Upper lobe of left lung (tissue), 6 donors: ENCODE measurements at regions not wholly inside any gene's neighbourhood (a gene's known extent, or its start where the extent isn't known, plus 50 kb on each side); places are given as distances from the start of the nearest gene placed in this dataset.

Source experiments
- ATAC-seq, 2 donors: fragments of 200-7000 bp; cut with Tn5 transposase; one replicate each; pipeline ENCODE4 v1.9.1; 2022; ENCODE audit warnings: mild to moderate bottlenecking in 2 of 2, moderate library complexity in 2 of 2; ENCODE audit not compliant: low FRiP score in 2 of 2
- DNase-seq, 2 donors: peaks; one replicate each; pipeline ENCODE4 v3.0.0-alpha.2; 2019 to 2020
- H3K27ac ChIP-seq, 4 donors: fragments of 200-600 bp; sonication (generic); one replicate each; pipeline ENCODE4 v1.5.1; 2016 to 2019
- H3K27me3 ChIP-seq, 4 donors: fragments of 200-600 bp; sonication (generic); one replicate each; pipeline ENCODE4 v1.5.1; 2017 to 2019
- H3K36me3 ChIP-seq, 4 donors: fragments of 200-600 bp; sonication (generic); one replicate each; pipeline ENCODE4 v1.5.1; 2016 to 2019
- H3K4me1 ChIP-seq, 4 donors: fragments of 200-600 bp; sonication (generic); one replicate each; pipeline ENCODE4 v1.5.1; 2018 to 2019
- H3K4me3 ChIP-seq, 4 donors: fragments of 200-600 bp; sonication (generic); one replicate each; pipeline ENCODE4 v1.5.1; 2017 to 2019; ENCODE audit warnings: mild to moderate bottlenecking in 2 of 4, moderate library complexity in 1 of 4
- H3K9me3 ChIP-seq, 4 donors: fragments of 200-600 bp; sonication (generic); one replicate each; pipeline ENCODE4 v1.5.1; 2018 to 2019
- CTCF ChIP-seq, 6 experiments: fragments of 450-650 bp in 4 of 6; fragments of 200-600 bp in 2 of 6; sonication (generic) in 2 of 6; IDR thresholded peaks; one replicate each; pipeline ENCODE4 v1.5.1; 2016 to 2019; ENCODE audit warnings: antibody characterized with exemption in 6 of 6
- EP300 ChIP-seq, 4 donors: sonication (generic); formaldehyde crosslinking; IDR thresholded peaks; one replicate each; pipeline ENCODE4 v1.5.1; 2017; ENCODE audit warnings: antibody characterized with exemption in 4 of 4, control low read depth in 2 of 4
- POLR2A ChIP-seq, 4 donors: fragments of 450-650 bp; IDR thresholded peaks; one replicate each; pipeline ENCODE4 v1.5.1; 2016 to 2017; ENCODE audit warnings: antibody characterized with exemption in 4 of 4, mild to moderate bottlenecking in 2 of 4
- POLR2AphosphoS5 ChIP-seq, 2 donors: sonication (generic); formaldehyde crosslinking; IDR thresholded peaks; one replicate each; pipeline ENCODE4 v1.5.1; 2017; ENCODE audit warnings: antibody characterized with exemption in 2 of 2
- WGBS, 2 donors: methylation state at CpG; one replicate each; pipeline ENCODE4 v1.1.5; 2017 to 2018; 5-methylcytosine and 5-hydroxymethylcytosine counted together
- donor health status: DM: no; HTN: no; CAD: no; lungs with moderate emphysema.
- donor health status: DM: no; HTN: yes; CAD: no; lungs with severe emphysema.

GRCh38 chr6:56401477-56402070 is 154.2 kb upstream of the COL21A1 start:
- TF ChIP-seq EP300 (IDR thresholded peaks at IDR 0.05) (no peak), POLR2AphosphoS5 (IDR thresholded peaks at IDR 0.05) (no peak), CTCF (IDR thresholded peaks at IDR 0.05) (no peak), POLR2A (IDR thresholded peaks at IDR 0.05) (no peak)
- ATAC-seq, result no peak
- WGBS, 2 donors, result 94 to 97% methylated on average over 1 of the region's 1 CpG

GRCh38 chr6:56400273-56400672 is 152.9 kb upstream of the COL21A1 start:
- 64 to 78% methylated on average over 4 of the region's 4 CpGs for WGBS, 2 donors
- ATAC-seq (no peak), DNase-seq (no peak)
- Histone ChIP-seq H3K9me3 (no peaks in the 10 kb centered on the region), H3K27ac (no peak overlapping the region), H3K4me3 (no peak overlapping the region), H3K36me3 (no peaks in the 10 kb centered on the region), H3K27me3 (no peaks in the 10 kb centered on the region), H3K4me1 (no peaks in the 10 kb centered on the region)
- TF ChIP-seq CTCF (IDR thresholded peaks at IDR 0.05) (no peak), POLR2AphosphoS5 (IDR thresholded peaks at IDR 0.05) (no peak), POLR2A (IDR thresholded peaks at IDR 0.05) (no peak), EP300 (IDR thresholded peaks at IDR 0.05) (no peak)

More at GRCh38 chr6:56401477-56402070, 154.2 kb upstream of the COL21A1 start:
- no peak for DNase-seq
- no peak overlapping the region for H3K4me3 ChIP-seq
- no peak overlapping the region for H3K27ac ChIP-seq
- H3K36me3 ChIP-seq, result no peaks in the 10 kb centered on the region
- no peaks in the 10 kb centered on the region for H3K9me3 ChIP-seq
- no peaks in the 10 kb centered on the region for H3K4me1 ChIP-seq
- no peaks in the 10 kb centered on the region for H3K27me3 ChIP-seq

GRCh38 chr6:56399672-56400263 is 152.4 kb upstream of the COL21A1 start:
- no peaks in the 10 kb centered on the region for H3K36me3 ChIP-seq
- no peak overlapping the region for H3K4me3 ChIP-seq
- TF ChIP-seq EP300 (IDR thresholded peaks at IDR 0.05), result no peak
- TF ChIP-seq POLR2AphosphoS5 (IDR thresholded peaks at IDR 0.05), result no peak
- no peak for TF ChIP-seq POLR2A (IDR thresholded peaks at IDR 0.05)
- TF ChIP-seq CTCF (IDR thresholded peaks at IDR 0.05), result no peak
- ATAC-seq, result no peak
- no peaks in the 10 kb centered on the region for H3K4me1 ChIP-seq
- 82 to 84% methylated on average over 10 of the region's 10 CpGs for WGBS, 2 donors
- no peaks in the 10 kb centered on the region for H3K9me3 ChIP-seq
- H3K27me3 ChIP-seq, result no peaks in the 10 kb centered on the region
- no peak for DNase-seq
- no peak overlapping the region for H3K27ac ChIP-seq

- no peaks in the 10 kb centered on the region for H3K27me3 ChIP-seq
- no peaks in the 10 kb centered on the region for H3K9me3 ChIP-seq
- no peaks in the 10 kb centered on the region for H3K4me1 ChIP-seq
- 69 to 71% methylated on average over 2 of the region's 2 CpGs for WGBS, 2 donors
- no peak overlapping the region for H3K4me3 ChIP-seq
- no peak for DNase-seq
- no peaks in the 10 kb centered on the region for H3K36me3 ChIP-seq
- no peak for TF ChIP-seq POLR2AphosphoS5 (IDR thresholded peaks at IDR 0.05)
- TF ChIP-seq CTCF (IDR thresholded peaks at IDR 0.05), result no peak
- ATAC-seq, result no peak
- H3K27ac ChIP-seq, result no peak overlapping the region
These were observed 151.9 kb upstream of the COL21A1 start for GRCh38 chr6:56399250-56399671.

- H3K4me3 ChIP-seq, result no peak overlapping the region
These were observed 149.1 kb upstream of the COL21A1 start for GRCh38 chr6:56396435-56396834.

More at GRCh38 chr6:56396435-56396834, 149.1 kb upstream of the COL21A1 start:
- no peaks in the 10 kb centered on the region for H3K36me3 ChIP-seq
- no peaks in the 10 kb centered on the region for H3K4me1 ChIP-seq
- WGBS, 2 donors, result 86 to 88% methylated on average over 2 of the region's 2 CpGs
- no peaks in the 10 kb centered on the region for H3K27me3 ChIP-seq
- no peak for ATAC-seq
- H3K9me3 ChIP-seq, result no peaks in the 10 kb centered on the region
- DNase-seq, result no peak
- H3K27ac ChIP-seq, result no peak overlapping the region
- TF ChIP-seq POLR2AphosphoS5 (IDR thresholded peaks at IDR 0.05), result no peak
- TF ChIP-seq EP300 (IDR thresholded peaks at IDR 0.05), result no peak
- TF ChIP-seq POLR2A (IDR thresholded peaks at IDR 0.05), result no peak
- no peak for TF ChIP-seq CTCF (IDR thresholded peaks at IDR 0.05)
